HG02588 (cell line): ENCODE measurements at regions not wholly inside any gene's neighbourhood (a gene's known extent, or its start where the extent isn't known, plus 50 kb on each side); places are given as distances from the start of the nearest gene placed in this dataset.

ENCODE experiments used
- ATAC-seq: cut with Tn5 transposase; IDR thresholded peaks from one replicate; pipeline ENCODE4 v1.9.1; 2021; ENCODE audit warnings: mild to moderate bottlenecking, moderate library complexity; ENCODE audit not compliant: unreplicated experiment

- no peak for ATAC-seq
Measured at GRCh38 chr15:93459396-93459795, 370.4 kb upstream of the RGMA start.

- no peak for ATAC-seq
Measured at GRCh38 chr15:93458597-93458996, 369.6 kb upstream of the RGMA start.

GRCh38 chr15:93454788-93455187, 365.8 kb upstream of the RGMA start:
- ATAC-seq = no peak

- ATAC-seq = no peak
Measured at GRCh38 chr15:93452537-93453211, 363.7 kb upstream of the RGMA start.

GRCh38 chr15:93451822-93452221, 362.8 kb upstream of the RGMA start:
- ATAC-seq = no peak

GRCh38 chr15:93451265-93451664, 362.3 kb upstream of the RGMA start:
- ATAC-seq = no peak

- ATAC-seq = no peak
Measured at GRCh38 chr15:93449798-93450197, 360.8 kb upstream of the RGMA start.

- ATAC-seq = no peak
Measured at GRCh38 chr15:93438310-93438709, 349.3 kb upstream of the RGMA start.

- ATAC-seq = no peak
Measured at GRCh38 chr15:93432474-93432873, 343.5 kb upstream of the RGMA start.

- no peak for ATAC-seq
Measured at GRCh38 chr15:93428807-93429351, 339.9 kb upstream of the RGMA start.

GRCh38 chr15:93428150-93428549, 339.1 kb upstream of the RGMA start:
- no peak for ATAC-seq

GRCh38 chr15:93424131-93424530, 335.1 kb upstream of the RGMA start:
- ATAC-seq = no peak

GRCh38 chr15:93422476-93422875, 333.5 kb upstream of the RGMA start:
- ATAC-seq = no peak

- no peak for ATAC-seq
Measured at GRCh38 chr15:93420477-93420876, 331.5 kb upstream of the RGMA start.

GRCh38 chr15:93420050-93420452, 331.0 kb upstream of the RGMA start:
- ATAC-seq = no peak

GRCh38 chr15:93418566-93418965, 329.6 kb upstream of the RGMA start:
- ATAC-seq = no peak

GRCh38 chr15:93417631-93418030, 328.6 kb upstream of the RGMA start:
- no peak for ATAC-seq

- no peak for ATAC-seq
Measured at GRCh38 chr15:93417156-93417555, 328.1 kb upstream of the RGMA start.

- ATAC-seq = no peak
Measured at GRCh38 chr15:93415576-93415975, 326.6 kb upstream of the RGMA start.

GRCh38 chr15:93414576-93415231, 325.7 kb upstream of the RGMA start:
- ATAC-seq = no peak

- ATAC-seq = no peak
Measured at GRCh38 chr15:93413745-93414144, 324.7 kb upstream of the RGMA start.

GRCh38 chr15:93399121-93399520, 310.1 kb upstream of the RGMA start:
- no peak for ATAC-seq
